GM21367 (cell line): ENCODE measurements at regions not wholly inside any gene's neighbourhood (a gene's known extent, or its start where the extent isn't known, plus 50 kb on each side); places are given as distances from the start of the nearest gene placed in this dataset.

Source experiments
- ATAC-seq: cut with Tn5 transposase; IDR thresholded peaks from one replicate; pipeline ENCODE4 v1.9.1; 2021; ENCODE audit not compliant: unreplicated experiment

- no peak for ATAC-seq
These were observed 96.4 kb upstream of the NTRK2 start for GRCh38 chr9:84573083-84573482.

- ATAC-seq: no peak
These were observed 93.8 kb upstream of the NTRK2 start for GRCh38 chr9:84575705-84576104.

- no peak for ATAC-seq
These were observed 85.7 kb upstream of the NTRK2 start for GRCh38 chr9:84583866-84584265.

GRCh38 chr9:84586662-84587061 is 82.9 kb upstream of the NTRK2 start:
- ATAC-seq: no peak

- no peak for ATAC-seq
These were observed 82.4 kb upstream of the NTRK2 start for GRCh38 chr9:84587153-84587552.

GRCh38 chr9:84589542-84589941 is 80.0 kb upstream of the NTRK2 start:
- no peak for ATAC-seq

GRCh38 chr9:84590706-84591105 is 78.8 kb upstream of the NTRK2 start:
- ATAC-seq: no peak

- no peak for ATAC-seq
These were observed 76.6 kb upstream of the NTRK2 start for GRCh38 chr9:84592918-84593317.

GRCh38 chr9:84593352-84593751 is 76.2 kb upstream of the NTRK2 start:
- no peak for ATAC-seq

- ATAC-seq: peak; percentile 89
These were observed 72.4 kb upstream of the NTRK2 start for GRCh38 chr9:84597131-84597530.

- ATAC-seq: no peak
These were observed 70.5 kb upstream of the NTRK2 start for GRCh38 chr9:84598921-84599636.

GRCh38 chr9:84600739-84601138 is 68.8 kb upstream of the NTRK2 start:
- no peak for ATAC-seq

GRCh38 chr9:84604223-84604622 is 65.3 kb upstream of the NTRK2 start:
- no peak for ATAC-seq

- ATAC-seq: no peak
These were observed 59.8 kb upstream of the NTRK2 start for GRCh38 chr9:84609779-84610178.

GRCh38 chr9:84613431-84613830 is 56.1 kb upstream of the NTRK2 start:
- no peak for ATAC-seq

- no peak for ATAC-seq
These were observed 54.0 kb upstream of the NTRK2 start for GRCh38 chr9:84615544-84615943.

- ATAC-seq: no peak
These were observed 52.0 kb upstream of the NTRK2 start for GRCh38 chr9:84617411-84618029.
